AG10803 (cell line): ENCODE measurements at regions not wholly inside any gene's neighbourhood (a gene's known extent, or its start where the extent isn't known, plus 50 kb on each side); places are given as distances from the start of the nearest gene placed in this dataset.
"Not testable (repeated sequence)": the region's sequence is repeated elsewhere in the genome, so short reads cannot be mapped to it uniquely, and the experiment has no call there.

Source experiments
- DNase-seq: peaks from one replicate; pipeline ENCODE4 v3.0.0; 2010; ENCODE audit warnings: low read depth
- H3K4me3 ChIP-seq: 2 replicates; pipeline ENCODE4 v1.5.1; 2011; ENCODE audit warnings: mild to moderate bottlenecking, low read length, control low read depth
- CTCF ChIP-seq: conservative IDR thresholded peaks from 2 replicates; pipeline ENCODE4 v1.5.1; 2011; ENCODE audit warnings: mild to moderate bottlenecking, low read length, control low read depth, inconsistent platforms

DNA sequence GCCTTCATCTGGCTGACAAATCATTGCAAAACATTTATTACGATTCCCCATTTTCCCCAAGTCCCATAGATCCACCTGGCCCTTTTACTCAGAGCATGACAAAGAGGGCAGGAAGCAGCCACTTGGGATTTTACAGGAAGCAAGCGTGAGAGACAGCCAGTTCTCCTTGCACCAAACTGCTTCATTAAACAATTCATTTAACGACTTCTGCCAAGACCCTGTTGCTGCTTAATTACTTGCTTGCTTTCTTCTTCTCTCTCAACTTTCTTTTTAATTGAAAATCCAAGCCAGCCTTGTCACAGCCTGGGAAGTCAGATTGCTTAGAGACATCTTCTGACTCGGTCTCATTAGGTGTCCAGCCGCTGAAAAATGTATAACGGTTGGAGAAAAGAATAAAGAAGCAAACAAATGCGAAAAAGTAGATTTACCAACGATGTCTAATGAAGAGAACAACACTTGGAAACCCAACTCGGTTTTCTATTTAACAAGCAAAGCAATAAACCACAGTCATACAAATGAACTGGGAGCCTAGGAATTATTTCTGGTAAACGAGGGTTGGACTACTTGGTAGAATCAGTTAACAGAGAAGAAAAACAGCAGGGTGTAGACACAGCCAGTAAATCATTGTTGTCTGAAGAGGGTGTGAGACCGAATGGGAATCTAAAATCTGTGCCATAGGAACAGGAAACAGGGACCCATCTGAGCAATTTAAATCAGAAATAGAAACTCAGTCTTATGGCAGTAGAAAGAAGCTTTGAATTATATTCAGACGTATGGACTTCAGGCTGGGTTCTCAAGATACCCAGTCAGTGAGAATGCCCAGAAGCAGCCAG lies 298.3 kb downstream of the LRRC3B start:
- TF ChIP-seq CTCF = no peak
- H3K4me3 ChIP-seq = no peak overlapping the region
- DNase-seq = no peak

DNA sequence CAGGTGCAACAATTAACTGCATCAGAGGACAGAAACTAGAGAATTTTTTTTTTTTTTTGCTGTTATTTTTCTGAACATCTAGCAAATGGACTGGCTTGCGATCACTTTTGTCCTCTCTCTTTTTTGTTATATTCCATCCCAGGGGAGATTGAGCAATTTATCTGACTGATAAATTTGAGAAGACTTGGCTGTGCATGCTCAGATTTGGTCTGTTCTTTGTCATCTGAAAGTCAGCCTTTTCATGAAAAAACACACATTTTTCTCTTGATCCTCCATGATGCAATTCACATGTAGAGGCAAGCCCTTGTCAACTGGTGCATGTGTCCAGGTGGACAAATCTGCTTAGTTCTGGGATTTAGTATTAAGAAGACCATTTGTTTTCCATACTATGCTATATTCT lies 309.3 kb downstream of the LRRC3B start:
- DNase-seq = no peak
- H3K4me3 ChIP-seq = no peak overlapping the region
- TF ChIP-seq CTCF = no peak

DNA sequence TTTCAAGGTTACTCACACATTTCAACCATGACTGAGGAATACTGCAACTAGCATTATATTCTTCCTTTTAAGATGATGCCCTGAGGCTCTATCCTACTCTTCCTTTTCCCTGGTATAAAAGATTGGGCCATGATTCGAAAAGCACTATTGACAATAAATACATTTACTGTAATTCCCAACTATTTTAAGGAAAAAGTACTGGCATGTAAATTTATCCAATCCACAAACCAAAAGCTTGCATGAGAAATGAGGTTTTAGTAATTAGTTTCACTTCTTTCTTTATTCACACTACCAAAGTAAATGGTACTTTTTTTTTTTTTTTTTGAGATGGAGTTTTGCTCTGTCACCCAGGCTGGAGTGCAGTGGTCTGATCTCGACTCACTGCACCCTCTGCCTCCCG lies 310.2 kb downstream of the LRRC3B start:
- TF ChIP-seq CTCF = no peak
- no peak for DNase-seq
- H3K4me3 ChIP-seq = no peak overlapping the region

- H3K4me3 ChIP-seq = not testable (repeated sequence)
Observed at GRCh38 chr3:26945480-26945879, 322.9 kb downstream of the LRRC3B start.

DNA sequence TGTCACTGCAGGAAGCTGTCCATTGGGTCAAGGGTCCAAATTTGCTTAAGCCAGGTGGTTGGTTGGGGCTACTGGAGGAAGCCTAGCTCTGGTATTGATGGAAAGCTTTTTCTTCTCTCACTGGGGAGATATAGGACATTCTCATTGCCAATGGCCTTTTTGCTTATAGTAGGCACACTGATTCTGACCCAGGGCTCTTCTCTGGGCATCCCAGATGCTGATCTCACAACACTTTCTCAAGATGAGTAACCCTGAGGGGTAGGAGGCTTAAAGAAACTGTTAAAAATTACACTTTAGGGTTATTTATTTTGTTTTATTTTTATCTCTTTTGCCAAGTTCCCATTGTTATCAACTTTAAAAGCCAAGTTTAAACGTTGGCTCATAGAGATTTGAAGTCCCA lies 337.8 kb downstream of the LRRC3B start:
- no peak for DNase-seq
- H3K4me3 ChIP-seq = no peak overlapping the region
- no peak for TF ChIP-seq CTCF

More at GRCh38 chr3:26945480-26945879, 322.9 kb downstream of the LRRC3B start:
- not testable (repeated sequence) for DNase-seq

DNA sequence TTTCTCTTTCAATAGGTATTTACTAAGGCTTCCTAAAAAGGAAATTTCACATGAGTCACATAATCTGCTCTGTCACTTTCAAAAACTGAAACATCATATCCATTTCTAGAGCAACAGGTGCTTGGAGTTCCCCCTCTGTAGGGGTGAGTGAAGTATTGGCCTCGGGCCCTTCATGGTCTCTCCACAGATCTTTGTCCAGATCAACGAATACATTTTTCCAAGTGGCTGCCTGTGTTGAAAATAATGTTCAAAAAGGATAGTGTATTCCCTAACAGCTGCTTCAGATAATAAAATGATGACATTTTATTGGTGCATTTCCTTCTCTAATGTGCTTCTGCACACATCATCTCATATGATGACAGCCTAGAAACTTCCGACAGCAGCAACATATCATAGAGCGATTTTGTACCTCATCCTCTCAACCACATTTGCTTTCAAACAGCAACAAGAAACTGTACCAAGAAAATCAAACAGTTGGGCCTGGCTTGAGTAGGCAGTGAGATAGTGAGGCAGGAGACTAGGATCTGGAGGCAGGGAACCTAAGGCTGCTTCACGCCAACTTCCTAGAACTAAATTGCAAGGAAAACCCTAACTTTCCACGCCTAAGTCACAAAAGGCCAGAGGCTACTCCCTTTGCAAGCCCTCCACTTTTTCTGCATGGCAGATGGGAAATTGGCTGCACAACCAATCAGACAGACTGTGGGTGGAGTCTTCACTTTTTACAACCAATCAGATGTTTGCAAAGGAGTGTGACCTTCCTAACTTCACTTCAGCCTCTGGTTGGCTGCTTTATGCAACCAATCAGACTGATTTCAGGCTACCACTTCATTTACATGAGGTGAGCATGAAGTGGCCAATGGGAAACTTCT lies 340.2 kb downstream of the LRRC3B start:
- no peak for DNase-seq
- no peak for TF ChIP-seq CTCF
- no peak overlapping the region for H3K4me3 ChIP-seq

DNA sequence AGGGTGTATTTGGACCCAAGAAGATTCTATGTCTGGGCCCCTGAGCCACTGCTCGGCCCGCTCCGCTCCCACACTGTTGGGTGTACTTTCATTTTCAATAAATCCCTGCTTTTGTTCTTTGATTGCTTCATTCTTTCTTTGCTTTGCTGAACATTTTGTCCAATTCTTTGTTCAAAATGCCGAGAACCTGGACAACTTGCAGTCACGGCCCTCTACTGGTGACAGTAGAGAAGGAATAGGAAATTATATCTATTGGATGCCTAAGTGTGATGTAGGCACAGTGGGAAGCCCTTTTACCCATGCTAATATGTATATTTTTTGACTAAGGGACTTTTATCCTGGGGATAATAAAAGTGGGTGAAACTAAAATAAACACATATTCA lies 340.8 kb downstream of the LRRC3B start:
- no peak overlapping the region for H3K4me3 ChIP-seq
- no peak for TF ChIP-seq CTCF
- DNase-seq = no peak
